Left lung (tissue), 4 donors: ENCODE measurements at regions not wholly inside any gene's neighbourhood (a gene's known extent, or its start where the extent isn't known, plus 50 kb on each side); places are given as distances from the start of the nearest gene placed in this dataset.

Experiments
- ATAC-seq: fragments of 200-7000 bp; cut with Tn5 transposase; one replicate; pipeline ENCODE4 v1.9.1; 2020; ENCODE audit warnings: moderate library complexity
- DNase-seq, 4 donors: peaks; one replicate each; pipeline ENCODE4 v3.0.0-alpha.2; 2013 to 2020
- H3K27ac ChIP-seq, 2 donors: fragments of 200-600 bp; sonication (generic) in 1 of 2; one replicate each; pipeline versions ENCODE4 v1.5.0 to v1.8.0; 2020 to 2021
- H3K27me3 ChIP-seq, 2 donors: fragments of 200-600 bp; sonication (generic) in 1 of 2; one replicate each; pipeline versions ENCODE4 v1.5.0 to v1.8.0; 2020 to 2021
- H3K36me3 ChIP-seq, 2 donors: fragments of 200-600 bp; sonication (generic) in 1 of 2; one replicate each; pipeline versions ENCODE4 v1.5.0 to v1.8.0; 2020 to 2021
- H3K4me1 ChIP-seq, 2 donors: fragments of 200-600 bp; one replicate each; pipeline ENCODE4 v1.8.0; 2021
- H3K4me3 ChIP-seq, 2 donors: fragments of 200-600 bp; sonication (generic) in 1 of 2; one replicate each; pipeline versions ENCODE4 v1.5.0 to v1.8.0; 2020 to 2021; ENCODE audit warnings: mild to moderate bottlenecking in 1 of 2
- H3K9me3 ChIP-seq, 2 donors: fragments of 200-600 bp; sonication (generic) in 1 of 2; one replicate each; pipeline versions ENCODE4 v1.5.0 to v1.8.0; 2020 to 2021
- CTCF ChIP-seq, 2 donors: fragments of 200-600 bp; sonication (generic) in 1 of 2; IDR thresholded peaks; one replicate each; pipeline versions ENCODE4 v1.5.0 to v1.8.0; 2021; ENCODE audit warnings: antibody characterized with exemption in 2 of 2
- intact Hi-C, 2 donors: fragments of 100-400 bp; cut with DNase I; formaldehyde crosslinking; loops; one replicate each; pipeline versions ENCODE4 v1.11.2 to v1.14.2; 2022
- donor health status: DM: no; HTN: yes; CAD: no.
- donor health status: DM: no; HTN: no; CAD: no.

- intact Hi-C loops, result no loop called here
- no peaks in the 10 kb centered on the region for H3K36me3 ChIP-seq
- TF ChIP-seq CTCF (IDR thresholded peaks at IDR 0.05), result no peak
- H3K27ac ChIP-seq, result no peak overlapping the region
- no peak for ATAC-seq
- DNase-seq, result no peak
- H3K4me1 ChIP-seq, result no peaks in the 10 kb centered on the region
- no peaks in the 10 kb centered on the region for H3K9me3 ChIP-seq
- H3K27me3 ChIP-seq, result no peaks in the 10 kb centered on the region
- H3K4me3 ChIP-seq, result no peak overlapping the region
These were observed 249.6 kb upstream of the SOX5 start for GRCh38 chr12:24198936-24199671.

- no peak for TF ChIP-seq CTCF (IDR thresholded peaks at IDR 0.05)
- intact Hi-C loops, result no loop called here
- ATAC-seq, result no peak
- Histone ChIP-seq H3K27ac (no peak overlapping the region), H3K4me1 (no peaks in the 10 kb centered on the region), H3K9me3 (no peaks in the 10 kb centered on the region), H3K27me3 (no peaks in the 10 kb centered on the region), H3K4me3 (no peak overlapping the region), H3K36me3 (no peaks in the 10 kb centered on the region)
- DNase-seq, result no peak
These were observed 248.6 kb upstream of the SOX5 start for GRCh38 chr12:24198070-24198469.

- Histone ChIP-seq H3K27me3 (no peaks in the 10 kb centered on the region), H3K4me3 (no peak overlapping the region), H3K27ac (no peak overlapping the region), H3K36me3 (no peaks in the 10 kb centered on the region), H3K9me3 (no peaks in the 10 kb centered on the region), H3K4me1 (no peaks in the 10 kb centered on the region)
- ATAC-seq (no peak), DNase-seq (no peak)
- TF ChIP-seq CTCF (IDR thresholded peaks at IDR 0.05), result no peak
- intact Hi-C loops, result no loop called here
These were observed 248.1 kb upstream of the SOX5 start for GRCh38 chr12:24197532-24197931.

GRCh38 chr12:24195063-24195462 lies 245.6 kb upstream of the SOX5 start:
- TF ChIP-seq CTCF (IDR thresholded peaks at IDR 0.05), result no peak
- intact Hi-C loops, result no loop called here
- Histone ChIP-seq H3K27ac (no peak overlapping the region), H3K4me1 (no peaks in the 10 kb centered on the region), H3K9me3 (no peaks in the 10 kb centered on the region), H3K4me3 (no peak overlapping the region), H3K36me3 (no peaks in the 10 kb centered on the region), H3K27me3 (no peaks in the 10 kb centered on the region)
- DNase-seq (no peak), ATAC-seq (no peak)

- intact Hi-C loops, result no loop called here
- Histone ChIP-seq H3K27ac (no peak overlapping the region), H3K9me3 (no peaks in the 10 kb centered on the region), H3K4me1 (no peaks in the 10 kb centered on the region), H3K27me3 (no peaks in the 10 kb centered on the region), H3K4me3 (no peak overlapping the region), H3K36me3 (no peaks in the 10 kb centered on the region)
- TF ChIP-seq CTCF (IDR thresholded peaks at IDR 0.05), result no peak
- ATAC-seq (no peak), DNase-seq (no peak)
These were observed 241.6 kb upstream of the SOX5 start for GRCh38 chr12:24191117-24191516.
